ENCODE measurements at regions not wholly inside any gene's neighbourhood (a gene's known extent, or its start where the extent isn't known, plus 50 kb on each side); places are given as distances from the start of the nearest gene placed in this dataset.

DNA sequence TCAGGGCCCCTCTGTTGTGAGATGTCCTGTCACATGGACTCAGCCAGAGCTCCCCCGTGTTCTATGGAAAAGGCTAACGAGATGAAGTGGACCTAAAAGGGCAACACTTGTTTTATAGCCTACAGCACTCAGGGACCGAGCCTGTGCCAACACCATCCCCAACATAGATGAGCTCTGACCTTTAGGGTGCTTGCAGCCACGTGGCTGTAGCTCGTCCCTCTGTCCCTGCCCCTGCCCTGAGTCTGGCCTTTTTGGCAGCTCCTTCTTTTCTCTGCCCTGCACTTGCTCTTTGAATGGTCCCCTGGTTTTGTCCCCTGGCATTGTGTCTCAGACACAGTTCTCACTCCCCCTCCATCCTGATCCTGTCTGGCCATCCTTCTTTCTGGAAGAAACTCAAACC, 81.2 kb upstream of the GDF10 start:
- WGBS: 53% methylated on average over 5 of the region's 5 CpGs
- Histone ChIP-seq H3K27ac (replicated peaks in 1 of 4) (no peak overlapping the region), H3K36me3 (no peaks in the 10 kb centered on the region), H3K9me3 (no peaks in the 10 kb centered on the region), H3K4me1 (peaks cover 0 to 5% (median 2%) of the 10 kb centered on the region in 4 donors), H3K27me3 (no peaks in the 10 kb centered on the region), H3K4me3 (no peak overlapping the region)
- TF ChIP-seq, protein P1, sequence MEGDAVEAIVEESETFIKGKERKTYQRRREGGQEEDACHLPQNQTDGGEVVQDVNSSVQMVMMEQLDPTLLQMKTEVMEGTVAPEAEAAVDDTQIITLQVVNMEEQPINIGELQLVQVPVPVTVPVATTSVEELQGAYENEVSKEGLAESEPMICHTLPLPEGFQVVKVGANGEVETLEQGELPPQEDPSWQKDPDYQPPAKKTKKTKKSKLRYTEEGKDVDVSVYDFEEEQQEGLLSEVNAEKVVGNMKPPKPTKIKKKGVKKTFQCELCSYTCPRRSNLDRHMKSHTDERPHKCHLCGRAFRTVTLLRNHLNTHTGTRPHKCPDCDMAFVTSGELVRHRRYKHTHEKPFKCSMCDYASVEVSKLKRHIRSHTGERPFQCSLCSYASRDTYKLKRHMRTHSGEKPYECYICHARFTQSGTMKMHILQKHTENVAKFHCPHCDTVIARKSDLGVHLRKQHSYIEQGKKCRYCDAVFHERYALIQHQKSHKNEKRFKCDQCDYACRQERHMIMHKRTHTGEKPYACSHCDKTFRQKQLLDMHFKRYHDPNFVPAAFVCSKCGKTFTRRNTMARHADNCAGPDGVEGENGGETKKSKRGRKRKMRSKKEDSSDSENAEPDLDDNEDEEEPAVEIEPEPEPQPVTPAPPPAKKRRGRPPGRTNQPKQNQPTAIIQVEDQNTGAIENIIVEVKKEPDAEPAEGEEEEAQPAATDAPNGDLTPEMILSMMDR (IDR thresholded peaks at IDR 0.05): no peak
- TF ChIP-seq EP300 (IDR thresholded peaks at IDR 0.05) (no peak), POLR2A (IDR thresholded peaks at IDR 0.05; ENCODE audit: low read depth) (no peak), POLR2AphosphoS5 (IDR thresholded peaks at IDR 0.05) (no peak)
- intact Hi-C loops (cut with DNase I): no loop called here
- no peak for DNase-seq (ENCODE audit: extremely low spot score)

DNA sequence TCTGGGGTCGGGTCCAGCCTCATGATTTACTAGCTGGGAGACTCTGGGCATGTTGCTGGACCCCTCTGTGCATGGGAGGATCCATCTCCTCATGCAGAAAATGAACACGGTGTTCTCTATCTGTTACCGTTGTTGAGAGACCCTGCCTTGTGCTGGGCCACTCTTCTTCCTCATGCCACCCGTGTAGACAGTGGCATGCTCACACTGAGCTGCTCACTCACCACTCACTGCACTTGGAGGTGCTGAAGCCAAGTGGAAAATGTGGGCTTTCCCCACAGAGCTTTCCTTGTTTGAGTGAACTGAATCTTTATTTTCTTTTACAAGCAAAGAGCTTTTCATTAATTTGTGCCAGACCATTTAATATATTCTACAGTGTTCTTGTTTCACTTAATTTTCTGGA, 77.5 kb upstream of the GDF10 start:
- intact Hi-C loops (cut with DNase I): no loop called here
- TF ChIP-seq POLR2AphosphoS5 (IDR thresholded peaks at IDR 0.05) (no peak), POLR2A (IDR thresholded peaks at IDR 0.05; ENCODE audit: low read depth) (no peak), EP300 (IDR thresholded peaks at IDR 0.05) (no peak)
- TF ChIP-seq, protein P1 (IDR thresholded peaks at IDR 0.05): no peak
- WGBS: 86% methylated on average over 3 of the region's 4 CpGs
- no peaks in the 10 kb centered on the region for H3K4me1 ChIP-seq
- H3K36me3 ChIP-seq: no peaks in the 10 kb centered on the region
- no peaks in the 10 kb centered on the region for H3K27me3 ChIP-seq
- DNase-seq (ENCODE audit: extremely low spot score): no peak
- H3K4me3 ChIP-seq: no peak overlapping the region
- no peak overlapping the region for H3K27ac ChIP-seq (replicated peaks in 1 of 4)
- H3K9me3 ChIP-seq: no peaks in the 10 kb centered on the region

DNA sequence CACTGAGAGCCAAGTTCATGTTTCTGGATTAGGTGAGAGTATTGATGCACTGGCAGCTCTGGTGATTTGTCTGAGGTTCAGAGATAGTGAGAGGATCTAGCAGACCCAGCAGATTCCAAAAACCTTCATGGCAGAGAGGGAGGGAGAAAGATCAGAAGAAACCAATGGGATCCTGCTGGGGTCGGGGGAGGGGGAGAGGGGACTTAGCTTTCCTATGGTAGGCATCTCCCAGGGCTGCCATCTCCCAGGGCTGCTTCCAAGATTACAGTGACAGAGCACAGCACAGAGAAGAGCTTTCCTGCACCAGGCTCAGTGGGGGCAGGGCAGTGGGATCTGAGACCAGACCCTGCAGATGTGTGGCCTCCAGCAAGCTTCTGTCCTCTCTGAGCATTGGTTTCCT, 76.8 kb upstream of the GDF10 start:
- Histone ChIP-seq H3K36me3 (no peaks in the 10 kb centered on the region), H3K9me3 (peaks cover 0 to 1% (median 0%) of the 10 kb centered on the region in 4 donors), H3K27me3 (no peaks in the 10 kb centered on the region), H3K27ac (replicated peaks in 1 of 4) (no peak overlapping the region), H3K4me1 (no peaks in the 10 kb centered on the region), H3K4me3 (no peak overlapping the region)
- TF ChIP-seq POLR2AphosphoS5 (IDR thresholded peaks at IDR 0.05): no peak
- TF ChIP-seq, protein P1 (IDR thresholded peaks at IDR 0.05): no peak
- TF ChIP-seq EP300 (IDR thresholded peaks at IDR 0.05): no peak
- no peak for TF ChIP-seq POLR2A (IDR thresholded peaks at IDR 0.05; ENCODE audit: low read depth)
- intact Hi-C loops (cut with DNase I): no loop called here
- DNase-seq (ENCODE audit: extremely low spot score): no peak
- WGBS: 88% methylated on average over 1 of the region's 1 CpG

DNA sequence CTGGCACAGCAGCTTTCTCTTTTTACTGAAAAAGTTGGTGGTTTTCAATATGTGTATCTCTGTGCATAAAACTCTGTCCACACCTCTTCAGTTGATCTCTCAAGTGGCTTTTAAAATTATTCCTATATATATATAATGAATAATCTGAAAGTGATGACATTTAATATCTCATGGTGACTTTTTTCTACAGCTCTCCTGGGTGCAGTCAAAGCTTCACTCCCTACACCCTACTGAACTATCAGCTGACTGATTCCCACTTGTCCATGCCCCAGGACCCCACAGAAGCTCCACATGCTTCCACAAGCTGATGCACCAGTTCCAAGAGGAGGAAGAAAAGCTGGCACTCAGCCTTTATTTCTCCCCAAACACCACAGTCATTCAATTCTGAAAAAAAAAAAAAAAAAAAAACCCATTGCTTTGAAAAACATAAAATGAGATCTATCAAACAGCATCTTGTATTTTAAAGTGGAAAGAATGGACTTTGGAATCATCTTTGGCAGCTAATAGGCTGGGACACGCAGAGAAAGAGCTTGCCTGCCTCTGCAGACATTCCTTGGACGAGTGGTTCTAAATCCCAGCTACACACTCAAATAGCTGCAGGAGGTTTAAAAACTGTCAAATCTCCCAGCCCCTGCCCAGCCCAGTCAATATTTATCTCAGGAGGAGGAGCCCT, 75.3 kb upstream of the GDF10 start:
- Histone ChIP-seq H3K27ac (replicated peaks in 1 of 4) (no peak overlapping the region), H3K4me3 (no peak overlapping the region), H3K4me1 (no peaks in the 10 kb centered on the region), H3K27me3 (no peaks in the 10 kb centered on the region), H3K9me3 (peaks cover 0 to 13% (median 3%) of the 10 kb centered on the region in 4 donors), H3K36me3 (no peaks in the 10 kb centered on the region)
- TF ChIP-seq, protein P1 (IDR thresholded peaks at IDR 0.05): no peak
- TF ChIP-seq POLR2A (IDR thresholded peaks at IDR 0.05; ENCODE audit: low read depth) (no peak), POLR2AphosphoS5 (IDR thresholded peaks at IDR 0.05) (no peak), EP300 (IDR thresholded peaks at IDR 0.05) (no peak)
- intact Hi-C loops (cut with DNase I): no loop called here
- DNase-seq (ENCODE audit: extremely low spot score): no peak
- WGBS: 51% methylated on average over 2 of the region's 2 CpGs

All from esophagus muscularis mucosa (tissue), 4 donors.